GM23338 (cell line): ENCODE measurements at regions not wholly inside any gene's neighbourhood (a gene's known extent, or its start where the extent isn't known, plus 50 kb on each side); places are given as distances from the start of the nearest gene placed in this dataset.

Experiments
- ATAC-seq: fragments of 200-7000 bp; cut with Tn5 transposase; 3 replicates; pipeline ENCODE4 v1.9.1; 2020
- DNase-seq: peaks from one replicate; pipeline ENCODE4 v3.0.0-alpha.2; 2015; ENCODE audit warnings: low spot score
- H2AFZ ChIP-seq: fragments of 200-600 bp; sonication (generic); 2 replicates; pipeline ENCODE4 v1.8.0; 2016; ENCODE audit warnings: antibody characterized with exemption, mild to moderate bottlenecking, moderate library complexity
- H3F3A ChIP-seq: fragments of 200-600 bp; sonication (generic); replicated peaks from 2 replicates; pipeline ENCODE4 v1.8.0; 2017; ENCODE audit warnings: antibody characterized with exemption, mixed run types, low read depth
- H3K27ac ChIP-seq: fragments of 200-600 bp; sonication (generic); 2 replicates; pipeline ENCODE4 v1.6.1; 2016; ENCODE audit warnings: low read depth
- H3K27me3 ChIP-seq: fragments of 200-600 bp; sonication (generic); 2 replicates; pipeline ENCODE4 v1.8.0; 2016; ENCODE audit warnings: mild to moderate bottlenecking, mixed run types, moderate library complexity; ENCODE audit not compliant: insufficient read depth
- H3K36me3 ChIP-seq: fragments of 200-600 bp; sonication (generic); 2 replicates; pipeline ENCODE4 v1.8.0; 2016; ENCODE audit warnings: mild to moderate bottlenecking; ENCODE audit not compliant: insufficient read depth
- H3K4me1 ChIP-seq: fragments of 200-600 bp; sonication (generic); 2 replicates; pipeline ENCODE4 v1.8.0; 2016; ENCODE audit warnings: mild to moderate bottlenecking, moderate library complexity; ENCODE audit not compliant: insufficient read depth
- H3K4me2 ChIP-seq: fragments of 200-600 bp; sonication (generic); 2 replicates; pipeline ENCODE4 v1.7.1; 2017; ENCODE audit warnings: mixed run types
- H3K4me3 ChIP-seq: fragments of 200-600 bp; sonication (generic); 2 replicates; pipeline ENCODE4 v1.6.1; 2016; ENCODE audit warnings: mixed run types
- H3K79me2 ChIP-seq: fragments of 200-600 bp; sonication (generic); replicated peaks from 2 replicates; pipeline ENCODE4 v1.8.0; 2017; ENCODE audit warnings: mild to moderate bottlenecking; ENCODE audit not compliant: insufficient read depth
- H3K9me2 ChIP-seq: fragments of 200-600 bp; sonication (generic); 2 replicates; pipeline ENCODE4 v1.8.0; 2017; ENCODE audit not compliant: insufficient read depth
- H4K20me1 ChIP-seq: fragments of 200-600 bp; sonication (generic); replicated peaks from 2 replicates; pipeline ENCODE4 v1.8.0; 2017; ENCODE audit warnings: mild to moderate bottlenecking; ENCODE audit not compliant: insufficient read depth
- H3K27ac Mint-ChIP-seq: 2 replicates; pipeline ENCODE4 v1.8.0; 2020; ENCODE audit warnings: inconsistent platforms, mild to moderate bottlenecking, moderate library complexity, mixed read lengths
- H3K27me3 Mint-ChIP-seq: 3 replicates; pipeline ENCODE4 v1.8.0; 2022; ENCODE audit warnings: low read depth, mild to moderate bottlenecking, moderate library complexity, mixed read lengths, inconsistent platforms; ENCODE audit not compliant: insufficient read depth, poor library complexity
- H3K36me3 Mint-ChIP-seq: 3 replicates; pipeline ENCODE4 v1.8.0; 2021; ENCODE audit warnings: low read depth, mild to moderate bottlenecking, inconsistent platforms, moderate library complexity, mixed read lengths
- H3K4me1 Mint-ChIP-seq: 3 replicates; pipeline ENCODE4 v1.8.0; 2020; ENCODE audit warnings: mild to moderate bottlenecking, inconsistent platforms, mixed read lengths
- H3K4me3 Mint-ChIP-seq: 3 replicates; pipeline ENCODE4 v1.8.0; 2021; ENCODE audit warnings: moderate library complexity, mild to moderate bottlenecking, inconsistent platforms, mixed read lengths
- H3K9me3 Mint-ChIP-seq: 3 replicates; pipeline ENCODE4 v1.8.0; 2020; ENCODE audit warnings: moderate library complexity, mild to moderate bottlenecking, inconsistent platforms, mixed read lengths
- CREB1 ChIP-seq: fragments of 250-450 bp; sonication (Bioruptor Pico); IDR thresholded peaks from 2 replicates; pipeline ENCODE4 v1.5.0; 2020; ENCODE audit warnings: low read depth, mild to moderate bottlenecking, moderate library complexity
- CTCF ChIP-seq, 2 experiments: fragments of 200-600 bp in 1 of 2; sonication (generic) in 1 of 2; conservative IDR thresholded peaks; 2 replicates each; pipeline versions ENCODE4 v1.5.1 to v1.6.1; 2016 to 2017; ENCODE audit warnings: antibody characterized with exemption in 2 of 2, low read depth in 2 of 2, mild to moderate bottlenecking in 2 of 2, moderate library complexity in 1 of 2
- STAT1 ChIP-seq: IDR thresholded peaks from one replicate; pipeline ENCODE4 v1.6.1; 2016; ENCODE audit warnings: antibody characterized with exemption; ENCODE audit not compliant: unreplicated experiment
- ZNF331 ChIP-seq: fragments of 250-450 bp; sonication (Bioruptor Pico); IDR thresholded peaks from 2 replicates; pipeline ENCODE4 v1.5.0; 2020; ENCODE audit warnings: low read depth, mild to moderate bottlenecking, moderate library complexity
- TF ChIP-seq, protein P1 (sequence below): fragments of 250-450 bp; sonication (Bioruptor Pico); IDR thresholded peaks from 2 replicates; pipeline ENCODE4 v1.5.0; 2020; ENCODE audit warnings: mild to moderate bottlenecking, moderate library complexity

DNA sequence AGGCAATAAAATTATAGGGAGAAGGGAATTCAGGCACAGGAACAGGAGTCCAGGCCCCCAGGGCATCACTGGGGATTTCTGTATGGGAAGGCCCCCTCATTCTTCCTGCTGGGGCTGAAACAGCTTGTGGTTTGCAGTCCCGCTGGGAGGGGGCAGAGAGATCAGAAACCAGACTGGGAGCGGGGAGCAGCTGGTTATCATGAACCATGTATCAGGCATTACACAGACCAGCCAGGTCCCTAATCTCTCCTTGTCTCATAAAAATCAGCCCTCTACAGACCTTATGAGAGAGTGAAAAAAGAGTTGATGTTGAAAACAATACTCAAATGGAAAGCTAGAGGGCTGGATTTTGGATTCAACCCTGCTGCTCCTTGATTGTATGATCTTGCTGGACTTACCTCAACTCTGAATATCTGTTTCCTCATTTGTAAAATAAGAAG, 93.4 kb upstream of the F3 start:
- ATAC-seq (peak; percentile 41), DNase-seq (no peak)
- Mint-ChIP-seq H3K4me3 (no peak overlapping the region), H3K27ac (no peak overlapping the region), H3K27me3 (peaks cover 4% of the 10 kb centered on the region), H3K36me3 (no peaks in the 10 kb centered on the region), H3K9me3 (no peaks in the 10 kb centered on the region), H3K4me1 (peaks cover 27% of the 10 kb centered on the region)
- H3K4me1 ChIP-seq, result peaks cover 9% of the 10 kb centered on the region; the same call in 1 of the 2 replicates
- no peak overlapping the region for H3K4me2 ChIP-seq
- H3K27me3 ChIP-seq, result no peaks in the 10 kb centered on the region
- no peaks in the 10 kb centered on the region for H4K20me1 ChIP-seq
- no peaks in the 10 kb centered on the region for H3K79me2 ChIP-seq
- H3K4me3 ChIP-seq, result no peak overlapping the region
- TF ChIP-seq, protein P1, sequence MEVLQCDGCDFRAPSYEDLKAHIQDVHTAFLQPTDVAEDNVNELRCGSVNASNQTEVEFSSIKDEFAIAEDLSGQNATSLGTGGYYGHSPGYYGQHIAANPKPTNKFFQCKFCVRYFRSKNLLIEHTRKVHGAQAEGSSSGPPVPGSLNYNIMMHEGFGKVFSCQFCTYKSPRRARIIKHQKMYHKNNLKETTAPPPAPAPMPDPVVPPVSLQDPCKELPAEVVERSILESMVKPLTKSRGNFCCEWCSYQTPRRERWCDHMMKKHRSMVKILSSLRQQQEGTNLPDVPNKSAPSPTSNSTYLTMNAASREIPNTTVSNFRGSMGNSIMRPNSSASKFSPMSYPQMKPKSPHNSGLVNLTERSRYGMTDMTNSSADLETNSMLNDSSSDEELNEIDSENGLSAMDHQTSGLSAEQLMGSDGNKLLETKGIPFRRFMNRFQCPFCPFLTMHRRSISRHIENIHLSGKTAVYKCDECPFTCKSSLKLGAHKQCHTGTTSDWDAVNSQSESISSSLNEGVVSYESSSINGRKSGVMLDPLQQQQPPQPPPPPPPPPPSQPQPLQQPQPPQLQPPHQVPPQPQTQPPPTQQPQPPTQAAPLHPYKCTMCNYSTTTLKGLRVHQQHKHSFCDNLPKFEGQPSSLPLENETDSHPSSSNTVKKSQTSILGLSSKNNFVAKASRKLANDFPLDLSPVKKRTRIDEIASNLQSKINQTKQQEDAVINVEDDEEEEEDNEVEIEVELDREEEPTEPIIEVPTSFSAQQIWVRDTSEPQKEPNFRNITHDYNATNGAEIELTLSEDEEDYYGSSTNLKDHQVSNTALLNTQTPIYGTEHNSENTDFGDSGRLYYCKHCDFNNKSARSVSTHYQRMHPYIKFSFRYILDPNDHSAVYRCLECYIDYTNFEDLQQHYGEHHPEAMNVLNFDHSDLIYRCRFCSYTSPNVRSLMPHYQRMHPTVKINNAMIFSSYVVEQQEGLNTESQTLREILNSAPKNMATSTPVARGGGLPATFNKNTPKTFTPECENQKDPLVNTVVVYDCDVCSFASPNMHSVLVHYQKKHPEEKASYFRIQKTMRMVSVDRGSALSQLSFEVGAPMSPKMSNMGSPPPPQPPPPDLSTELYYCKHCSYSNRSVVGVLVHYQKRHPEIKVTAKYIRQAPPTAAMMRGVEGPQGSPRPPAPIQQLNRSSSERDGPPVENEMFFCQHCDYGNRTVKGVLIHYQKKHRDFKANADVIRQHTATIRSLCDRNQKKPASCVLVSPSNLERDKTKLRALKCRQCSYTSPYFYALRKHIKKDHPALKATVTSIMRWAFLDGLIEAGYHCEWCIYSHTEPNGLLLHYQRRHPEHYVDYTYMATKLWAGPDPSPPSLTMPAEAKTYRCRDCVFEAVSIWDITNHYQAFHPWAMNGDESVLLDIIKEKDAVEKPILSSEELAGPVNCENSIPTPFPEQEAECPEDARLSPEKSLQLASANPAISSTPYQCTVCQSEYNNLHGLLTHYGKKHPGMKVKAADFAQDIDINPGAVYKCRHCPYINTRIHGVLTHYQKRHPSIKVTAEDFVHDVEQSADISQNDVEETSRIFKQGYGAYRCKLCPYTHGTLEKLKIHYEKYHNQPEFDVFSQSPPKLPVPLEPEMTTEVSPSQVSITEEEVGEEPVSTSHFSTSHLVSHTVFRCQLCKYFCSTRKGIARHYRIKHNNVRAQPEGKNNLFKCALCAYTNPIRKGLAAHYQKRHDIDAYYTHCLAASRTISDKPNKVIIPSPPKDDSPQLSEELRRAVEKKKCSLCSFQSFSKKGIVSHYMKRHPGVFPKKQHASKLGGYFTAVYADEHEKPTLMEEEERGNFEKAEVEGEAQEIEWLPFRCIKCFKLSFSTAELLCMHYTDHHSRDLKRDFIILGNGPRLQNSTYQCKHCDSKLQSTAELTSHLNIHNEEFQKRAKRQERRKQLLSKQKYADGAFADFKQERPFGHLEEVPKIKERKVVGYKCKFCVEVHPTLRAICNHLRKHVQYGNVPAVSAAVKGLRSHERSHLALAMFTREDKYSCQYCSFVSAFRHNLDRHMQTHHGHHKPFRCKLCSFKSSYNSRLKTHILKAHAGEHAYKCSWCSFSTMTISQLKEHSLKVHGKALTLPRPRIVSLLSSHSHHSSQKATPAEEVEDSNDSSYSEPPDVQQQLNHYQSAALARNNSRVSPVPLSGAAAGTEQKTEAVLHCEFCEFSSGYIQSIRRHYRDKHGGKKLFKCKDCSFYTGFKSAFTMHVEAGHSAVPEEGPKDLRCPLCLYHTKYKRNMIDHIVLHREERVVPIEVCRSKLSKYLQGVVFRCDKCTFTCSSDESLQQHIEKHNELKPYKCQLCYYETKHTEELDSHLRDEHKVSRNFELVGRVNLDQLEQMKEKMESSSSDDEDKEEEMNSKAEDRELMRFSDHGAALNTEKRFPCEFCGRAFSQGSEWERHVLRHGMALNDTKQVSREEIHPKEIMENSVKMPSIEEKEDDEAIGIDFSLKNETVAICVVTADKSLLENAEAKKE (CRISPR knock-in tag), result no peak
- TF ChIP-seq CTCF (conservative IDR thresholded peaks at IDR 0.05; ENCODE audit: low read depth in 2 of 2), result peak in 1 of 2 experiments; percentile 16; a peak in 1 of 4 replicates
- no peak overlapping the region for H3K27ac ChIP-seq
- no peaks in the 10 kb centered on the region for H3F3A ChIP-seq
- H2AFZ ChIP-seq, result no peak overlapping the region
- H3K36me3 ChIP-seq, result no peaks in the 10 kb centered on the region
- no peaks in the 10 kb centered on the region for H3K9me2 ChIP-seq

GRCh38 chr1:94633051-94633450, 91.5 kb upstream of the F3 start:
- Histone ChIP-seq H3K4me2 (no peak overlapping the region), H3F3A (no peaks in the 10 kb centered on the region), H3K36me3 (no peaks in the 10 kb centered on the region), H2AFZ (no peak overlapping the region), H3K79me2 (no peaks in the 10 kb centered on the region), H3K4me1 (peaks cover 9% of the 10 kb centered on the region; the same call in 1 of the 2 replicates), H3K27ac (no peak overlapping the region), H4K20me1 (no peaks in the 10 kb centered on the region), H3K4me3 (no peak overlapping the region), H3K27me3 (no peaks in the 10 kb centered on the region), H3K9me2 (no peaks in the 10 kb centered on the region)
- Mint-ChIP-seq H3K36me3 (no peaks in the 10 kb centered on the region; the same call in 2 of the 3 replicates), H3K4me1 (peaks cover 30% of the 10 kb centered on the region), H3K27me3 (peaks cover 4% of the 10 kb centered on the region), H3K27ac (no peak overlapping the region), H3K4me3 (no peak overlapping the region), H3K9me3 (no peaks in the 10 kb centered on the region)
- no peak for DNase-seq
- no peak for ATAC-seq
- TF ChIP-seq CREB1 (CRISPR knock-in tag) (no peak), STAT1 (no peak), CTCF (conservative IDR thresholded peaks at IDR 0.05; ENCODE audit: low read depth in 2 of 2) (no peak), ZNF331 (CRISPR knock-in tag) (no peak)
